ENCODE measurements at regions not wholly inside any gene's neighbourhood (a gene's known extent, or its start where the extent isn't known, plus 50 kb on each side); places are given as distances from the start of the nearest gene placed in this dataset.

GRCh38 chr9:74366111-74366510 lies 131.0 kb upstream of the RORB start:
- Histone ChIP-seq H2AFZ (replicated peaks; ENCODE audit: low read length, poor library complexity) (no peak overlapping the region), H3K56ac (ENCODE audit: extremely low read depth, insufficient read depth, low read length) (no peak overlapping the region), H3K14ac (replicated peaks; ENCODE audit: low read depth, low read length) (no peak overlapping the region), H2AK9ac (replicated peaks; ENCODE audit: low read depth, low read length, poor library complexity) (no peak overlapping the region), H2BK20ac (ENCODE audit: low read depth, low read length) (no peak overlapping the region), H3K9me3 (ENCODE audit: control insufficient read depth, insufficient read depth, low read length) (peaks cover 1% of the 10 kb centered on the region; the same call in 1 of the 2 replicates), H4K20me1 (ENCODE audit: insufficient read depth, low read length) (no peaks in the 10 kb centered on the region), H3K18ac (ENCODE audit: low read depth, low read length) (no peak overlapping the region), H4K91ac (ENCODE audit: insufficient read depth, low read depth, low read length) (no peak overlapping the region), H4K8ac (ENCODE audit: low read depth in 2 of 2, low read length in 2 of 2) (no peak overlapping the region), H4K5ac (ENCODE audit: low read depth, low read length) (no peak overlapping the region), H2BK15ac (ENCODE audit: low read depth, low read length) (no peak overlapping the region), H3K4me1 (ENCODE audit: control insufficient read depth, insufficient read depth, low read length) (no peaks in the 10 kb centered on the region), H3K9ac (ENCODE audit: low read depth, low read length) (no peak overlapping the region), H3K36me3 (ENCODE audit: control insufficient read depth, insufficient read depth, low read length) (no peaks in the 10 kb centered on the region), H3K4me3 (ENCODE audit: insufficient read depth, low read depth, low read length) (no peak overlapping the region), H3K27me3 (ENCODE audit: control insufficient read depth, insufficient read depth, low read length) (no peaks in the 10 kb centered on the region), H3K4me2 (ENCODE audit: low read depth, low read length) (no peak overlapping the region), H2BK120ac (ENCODE audit: low read depth, low read length) (no peak overlapping the region), H3K9me1 (ENCODE audit: insufficient read depth, low read length) (no peaks in the 10 kb centered on the region), H3K79me1 (ENCODE audit: low read depth in 1 of 2, low read length in 2 of 2) (no peaks in the 10 kb centered on the region), H3K27ac (ENCODE audit: insufficient read depth, low read length) (no peak overlapping the region), H2BK5ac (ENCODE audit: low read depth, low read length, poor library complexity, severe bottlenecking) (no peak overlapping the region), H3K23ac (ENCODE audit: low read depth, low read length) (no peak overlapping the region), H3K4ac (ENCODE audit: low read depth, low read length) (no peak overlapping the region), H2AK5ac (ENCODE audit: low read depth, low read length) (no peak overlapping the region)
- in situ Hi-C loops (cut with MboI; ENCODE audit: low sequenced_read_pairs) = no loop called here
- intact Hi-C loops (cut with micrococcal nuclease) = no loop called here
- POLR2A ChIA-PET (ENCODE audit: unreplicated experiment) = no interaction called here
- 58% methylated on average over 2 of the region's 3 CpGs; no CpG with 5 or more reads in 1 of the 2 experiments for WGBS, 2 experiments (ENCODE audit: extremely low coverage in 2 of 2, insufficient read length in 1 of 2)
- dilution Hi-C loops (cut with HindIII; ENCODE audit: low sequenced_read_pairs, unreplicated experiment) = no loop called here
- DNase-seq (no peak), ATAC-seq (ENCODE audit: low read depth) (no peak)
- TF ChIP-seq FOS (IDR thresholded peaks at IDR 0.05; ENCODE audit: low read depth, low read length) (no peak), POLR2A (IDR thresholded peaks at IDR 0.05; ENCODE audit: low read depth, low read length) (no peak), MAZ (IDR thresholded peaks at IDR 0.05; ENCODE audit: borderline replicate concordance, low read depth, low read length) (no peak), MXI1 (IDR thresholded peaks at IDR 0.05; ENCODE audit: borderline replicate concordance, low read depth, low read length) (no peak), BHLHE40 (IDR thresholded peaks at IDR 0.05; ENCODE audit: low read depth, low read length) (no peak), CHD1 (IDR thresholded peaks at IDR 0.05; ENCODE audit: low read depth, low read length) (no peak), RFX5 (IDR thresholded peaks at IDR 0.05; ENCODE audit: low read depth, low read length) (no peak), CTCF (conservative IDR thresholded peaks at IDR 0.05; ENCODE audit: low read depth, low read length) (no peak), RAD21 (IDR thresholded peaks at IDR 0.05; ENCODE audit: low read length) (no peak), MAFK (IDR thresholded peaks at IDR 0.05; ENCODE audit: low read depth, low read length) (no peak), USF2 (IDR thresholded peaks at IDR 0.05; ENCODE audit: low read depth, low read length) (no peak), NFE2L2 (IDR thresholded peaks at IDR 0.05; ENCODE audit: low read depth, low read length) (no peak), SMC3 (IDR thresholded peaks at IDR 0.05; ENCODE audit: low read depth, low read length) (no peak), RCOR1 (IDR thresholded peaks at IDR 0.05; ENCODE audit: insufficient replicate concordance, low read length) (no peak), ELK1 (IDR thresholded peaks at IDR 0.05; ENCODE audit: borderline replicate concordance, low read depth, low read length) (no peak), CEBPB (IDR thresholded peaks at IDR 0.05; ENCODE audit: low read depth, low read length) (no peak)
- CTCF ChIA-PET = no interaction called here
- no TSS peak for BruUV-seq (replicated peaks)

Measured in IMR-90 (cell line).